Bronchial epithelial cell (primary cell): ENCODE measurements at regions not wholly inside any gene's neighbourhood (a gene's known extent, or its start where the extent isn't known, plus 50 kb on each side); places are given as distances from the start of the nearest gene placed in this dataset.

Source experiments
- DNase-seq: peaks from one replicate; pipeline ENCODE4 v3.0.0-alpha.2; 2010; ENCODE audit warnings: low read depth
- FAIRE-seq: peaks from 2 replicates; lab custom pipeline; 2011; peaks lifted over from hg19 to GRCh38; lab: Jason Lieb, UNC
- H3K27me3 ChIP-seq: 2 replicates; pipeline ENCODE4 v1.5.1; 2011; ENCODE audit warnings: low read length; ENCODE audit not compliant: control insufficient read depth, insufficient read depth
- H3K36me3 ChIP-seq: 2 replicates; pipeline ENCODE4 v1.5.1; 2011; ENCODE audit warnings: low read length; ENCODE audit not compliant: control insufficient read depth, insufficient read depth
- H3K4me3 ChIP-seq: 2 replicates; pipeline ENCODE4 v1.5.1; 2011; ENCODE audit warnings: mild to moderate bottlenecking, low read depth, low read length, control low read depth
- TF ChIP-seq, protein P1 (sequence below): IDR thresholded peaks from 2 replicates; pipeline ENCODE4 v1.5.1; 2011; ENCODE audit warnings: mild to moderate bottlenecking, moderate library complexity, low read length, control low read depth, inconsistent platforms; ENCODE audit not compliant: insufficient read depth, severe bottlenecking

DNA sequence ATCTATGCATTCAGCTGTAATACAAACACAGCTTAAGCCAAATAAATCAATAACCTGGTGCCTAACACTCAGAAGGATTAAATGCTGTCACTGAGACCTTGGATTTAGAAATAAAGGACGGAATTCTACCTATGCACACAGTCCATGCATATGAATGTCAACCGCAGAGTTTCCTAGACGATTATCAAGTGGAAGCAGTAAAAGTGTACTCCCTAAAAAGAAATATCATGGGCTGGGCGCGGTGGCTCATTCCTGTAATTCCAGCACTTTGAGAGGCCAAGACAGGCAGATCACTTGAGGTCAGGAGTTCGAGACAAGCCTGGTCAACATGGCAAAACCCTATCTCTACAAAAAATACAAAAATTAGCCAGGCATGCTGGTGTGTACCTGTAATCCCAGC lies 188.2 kb upstream of the DYRK2 start:
- DNase-seq (no peak), FAIRE-seq (no peak)
- Histone ChIP-seq H3K4me3 (no peak overlapping the region), H3K36me3 (no peaks in the 10 kb centered on the region), H3K27me3 (no peaks in the 10 kb centered on the region)
- TF ChIP-seq, protein P1, sequence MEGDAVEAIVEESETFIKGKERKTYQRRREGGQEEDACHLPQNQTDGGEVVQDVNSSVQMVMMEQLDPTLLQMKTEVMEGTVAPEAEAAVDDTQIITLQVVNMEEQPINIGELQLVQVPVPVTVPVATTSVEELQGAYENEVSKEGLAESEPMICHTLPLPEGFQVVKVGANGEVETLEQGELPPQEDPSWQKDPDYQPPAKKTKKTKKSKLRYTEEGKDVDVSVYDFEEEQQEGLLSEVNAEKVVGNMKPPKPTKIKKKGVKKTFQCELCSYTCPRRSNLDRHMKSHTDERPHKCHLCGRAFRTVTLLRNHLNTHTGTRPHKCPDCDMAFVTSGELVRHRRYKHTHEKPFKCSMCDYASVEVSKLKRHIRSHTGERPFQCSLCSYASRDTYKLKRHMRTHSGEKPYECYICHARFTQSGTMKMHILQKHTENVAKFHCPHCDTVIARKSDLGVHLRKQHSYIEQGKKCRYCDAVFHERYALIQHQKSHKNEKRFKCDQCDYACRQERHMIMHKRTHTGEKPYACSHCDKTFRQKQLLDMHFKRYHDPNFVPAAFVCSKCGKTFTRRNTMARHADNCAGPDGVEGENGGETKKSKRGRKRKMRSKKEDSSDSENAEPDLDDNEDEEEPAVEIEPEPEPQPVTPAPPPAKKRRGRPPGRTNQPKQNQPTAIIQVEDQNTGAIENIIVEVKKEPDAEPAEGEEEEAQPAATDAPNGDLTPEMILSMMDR, result no peak

GRCh38 chr12:67468549-67469245 lies 179.8 kb upstream of the DYRK2 start:
- DNase-seq (no peak), FAIRE-seq (no peak)
- TF ChIP-seq, protein P1, result no peak
- Histone ChIP-seq H3K4me3 (no peak overlapping the region), H3K27me3 (no peaks in the 10 kb centered on the region), H3K36me3 (no peaks in the 10 kb centered on the region)

- TF ChIP-seq, protein P1, result no peak
- H3K27me3 ChIP-seq, result no peaks in the 10 kb centered on the region
- DNase-seq (no peak), FAIRE-seq (no peak)
- no peak overlapping the region for H3K4me3 ChIP-seq
- H3K36me3 ChIP-seq, result no peaks in the 10 kb centered on the region
Measured at GRCh38 chr12:67469666-67470065, 178.9 kb upstream of the DYRK2 start.

- no peak for DNase-seq
- no peaks in the 10 kb centered on the region for H3K36me3 ChIP-seq
- H3K27me3 ChIP-seq, result no peaks in the 10 kb centered on the region
- TF ChIP-seq, protein P1, result no peak
- H3K4me3 ChIP-seq, result no peak overlapping the region
- no peak for FAIRE-seq
Measured at GRCh38 chr12:67471810-67472209, 176.7 kb upstream of the DYRK2 start.

DNA sequence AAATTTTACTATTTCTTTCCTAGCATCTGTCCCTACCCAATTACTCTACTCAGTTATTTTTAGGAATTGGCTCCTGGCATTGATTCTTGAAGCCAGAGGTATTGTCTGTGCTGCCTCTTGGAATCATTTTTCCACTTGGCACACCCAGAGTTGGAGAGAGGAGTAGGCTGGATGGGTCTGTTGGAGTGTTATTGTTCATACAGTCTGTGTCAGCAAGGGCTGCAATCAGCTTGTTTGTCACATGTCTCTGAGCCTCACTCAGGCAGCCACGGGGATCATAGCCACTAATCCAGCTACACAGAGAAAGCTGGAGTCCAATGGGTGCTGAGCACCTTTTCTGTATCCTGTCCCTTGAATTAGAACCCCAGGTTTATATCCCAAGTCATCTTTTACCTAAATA lies 176.0 kb upstream of the DYRK2 start:
- Histone ChIP-seq H3K36me3 (no peaks in the 10 kb centered on the region), H3K27me3 (no peaks in the 10 kb centered on the region), H3K4me3 (no peak overlapping the region)
- TF ChIP-seq, protein P1, result no peak
- FAIRE-seq (no peak), DNase-seq (no peak)
